HG02870 (cell line): ENCODE measurements at regions not wholly inside any gene's neighbourhood (a gene's known extent, or its start where the extent isn't known, plus 50 kb on each side); places are given as distances from the start of the nearest gene placed in this dataset.

Experiments used
- ATAC-seq: cut with Tn5 transposase; IDR thresholded peaks from one replicate; pipeline ENCODE4 v1.9.1; 2021; ENCODE audit warnings: mild to moderate bottlenecking, moderate library complexity; ENCODE audit not compliant: unreplicated experiment

- ATAC-seq: no peak
Observed at GRCh38 chr1:209504571-209504970, 78.9 kb upstream of the CAMK1G start.

GRCh38 chr1:209505044-209505443, 78.5 kb upstream of the CAMK1G start:
- no peak for ATAC-seq

GRCh38 chr1:209506101-209506500, 77.4 kb upstream of the CAMK1G start:
- ATAC-seq: no peak

- no peak for ATAC-seq
Observed at GRCh38 chr1:209509039-209509438, 74.5 kb upstream of the CAMK1G start.

- no peak for ATAC-seq
Observed at GRCh38 chr1:209510063-209510462, 73.5 kb upstream of the CAMK1G start.

- no peak for ATAC-seq
Observed at GRCh38 chr1:209511169-209511568, 72.3 kb upstream of the CAMK1G start.

- no peak for ATAC-seq
Observed at GRCh38 chr1:209512821-209513220, 70.7 kb upstream of the CAMK1G start.

GRCh38 chr1:209513226-209513625, 70.3 kb upstream of the CAMK1G start:
- no peak for ATAC-seq

GRCh38 chr1:209516771-209517680, 66.5 kb upstream of the CAMK1G start:
- no peak for ATAC-seq

GRCh38 chr1:209517681-209518050, 65.8 kb upstream of the CAMK1G start:
- ATAC-seq: no peak

- no peak for ATAC-seq
Observed at GRCh38 chr1:209519786-209520185, 63.7 kb upstream of the CAMK1G start.

GRCh38 chr1:209522826-209523225, 60.7 kb upstream of the CAMK1G start:
- ATAC-seq: no peak

- no peak for ATAC-seq
Observed at GRCh38 chr1:209526137-209526536, 57.4 kb upstream of the CAMK1G start.

- ATAC-seq: no peak
Observed at GRCh38 chr1:209527372-209527771, 56.1 kb upstream of the CAMK1G start.

- no peak for ATAC-seq
Observed at GRCh38 chr1:209527993-209528717, 55.4 kb upstream of the CAMK1G start.

- ATAC-seq: no peak
Observed at GRCh38 chr1:209529233-209529632, 54.3 kb upstream of the CAMK1G start.

GRCh38 chr1:209531006-209531405, 52.5 kb upstream of the CAMK1G start:
- no peak for ATAC-seq

- no peak for ATAC-seq
Observed at GRCh38 chr1:209531549-209531948, 52.0 kb upstream of the CAMK1G start.
